ENCODE measurements at regions not wholly inside any gene's neighbourhood (a gene's known extent, or its start where the extent isn't known, plus 50 kb on each side); places are given as distances from the start of the nearest gene placed in this dataset.
A peak's percentile ranks its signal among the peaks of the same experiment; 100 is the strongest.

- Histone ChIP-seq H3K9me3 (no peaks in the 10 kb centered on the region), H3K4me1 (no peaks in the 10 kb centered on the region), H3K27ac (no peak overlapping the region), H3K27me3 (replicated peaks in 1 of 7) (no peaks in the 10 kb centered on the region), H3K36me3 (no peaks in the 10 kb centered on the region), H3K4me3 (no peak overlapping the region)
- TF ChIP-seq POLR2A (IDR thresholded peaks at IDR 0.05) = no peak
- TF ChIP-seq POLR2AphosphoS5 (IDR thresholded peaks at IDR 0.05) = no peak
- no peak for TF ChIP-seq CTCF (IDR thresholded peaks at IDR 0.05 in 8 of 11, conservative IDR thresholded peaks at IDR 0.05 in 3 of 11)
- intact Hi-C loops (cut with DNase I; ENCODE audit: low total_unique reads) = no loop called here
- DNase-seq = no peak
Measured at GRCh38 chr2:126568734-126569133, 87.2 kb upstream of the GYPC start.

GRCh38 chr2:126571403-126571802, 84.6 kb upstream of the GYPC start:
- TF ChIP-seq POLR2AphosphoS5 (IDR thresholded peaks at IDR 0.05) = no peak
- TF ChIP-seq POLR2A (IDR thresholded peaks at IDR 0.05) = no peak
- no peak for TF ChIP-seq CTCF (IDR thresholded peaks at IDR 0.05 in 8 of 11, conservative IDR thresholded peaks at IDR 0.05 in 3 of 11)
- WGBS, 5 donors = 67 to 78% (median 74%) methylated on average over 3 of the region's 3 CpGs
- intact Hi-C loops (cut with DNase I; ENCODE audit: low total_unique reads) = no loop called here
- no peak overlapping the region for H3K4me3 ChIP-seq
- H3K27ac ChIP-seq = no peak overlapping the region
- no peaks in the 10 kb centered on the region for H3K36me3 ChIP-seq
- no peaks in the 10 kb centered on the region for H3K9me3 ChIP-seq
- no peak for DNase-seq
- H3K4me1 ChIP-seq = no peaks in the 10 kb centered on the region
- no peaks in the 10 kb centered on the region for H3K27me3 ChIP-seq (replicated peaks in 1 of 7)

GRCh38 chr2:126575631-126576030, 80.3 kb upstream of the GYPC start:
- Histone ChIP-seq H3K4me1 (no peaks in the 10 kb centered on the region), H3K27ac (no peak overlapping the region), H3K9me3 (no peaks in the 10 kb centered on the region), H3K4me3 (no peak overlapping the region), H3K27me3 (replicated peaks in 1 of 7) (no peaks in the 10 kb centered on the region), H3K36me3 (no peaks in the 10 kb centered on the region)
- no peak for DNase-seq
- intact Hi-C loops (cut with DNase I; ENCODE audit: low total_unique reads) = no loop called here
- 43 to 76% (median 65%) methylated on average over 1 of the region's 1 CpG for WGBS, 5 donors
- TF ChIP-seq POLR2AphosphoS5 (IDR thresholded peaks at IDR 0.05) (no peak), CTCF (IDR thresholded peaks at IDR 0.05 in 8 of 11, conservative IDR thresholded peaks at IDR 0.05 in 3 of 11) (no peak), POLR2A (IDR thresholded peaks at IDR 0.05) (no peak)

GRCh38 chr2:126579868-126580267, 76.1 kb upstream of the GYPC start:
- DNase-seq = no peak
- Histone ChIP-seq H3K27me3 (replicated peaks in 1 of 7) (no peaks in the 10 kb centered on the region), H3K27ac (no peak overlapping the region), H3K4me3 (no peak overlapping the region), H3K4me1 (no peaks in the 10 kb centered on the region), H3K36me3 (no peaks in the 10 kb centered on the region), H3K9me3 (no peaks in the 10 kb centered on the region)
- TF ChIP-seq POLR2A (IDR thresholded peaks at IDR 0.05) = no peak
- WGBS, 5 donors = 89 to 95% (median 91%) methylated on average over 9 of the region's 9 CpGs
- intact Hi-C loops (cut with DNase I; ENCODE audit: low total_unique reads) = no loop called here

GRCh38 chr2:126586317-126586716, 69.6 kb upstream of the GYPC start:
- Histone ChIP-seq H3K36me3 (no peaks in the 10 kb centered on the region), H3K9me3 (no peaks in the 10 kb centered on the region), H3K27me3 (replicated peaks in 1 of 7) (no peaks in the 10 kb centered on the region), H3K4me1 (no peaks in the 10 kb centered on the region), H3K4me3 (no peak overlapping the region), H3K27ac (peak overlapping the region in 7 of 8 donors; percentile 23 to 72 (median 41))
- 64 to 85% (median 71%) methylated on average over 8 of the region's 8 CpGs for WGBS, 5 donors
- intact Hi-C loops (cut with DNase I; ENCODE audit: low total_unique reads) = no loop called here
- TF ChIP-seq POLR2AphosphoS5 (IDR thresholded peaks at IDR 0.05) = peak in 1 of 3 donors; percentile 67
- no peak for TF ChIP-seq CTCF (IDR thresholded peaks at IDR 0.05 in 8 of 11, conservative IDR thresholded peaks at IDR 0.05 in 3 of 11)
- no peak for TF ChIP-seq POLR2A (IDR thresholded peaks at IDR 0.05)
- no peak for DNase-seq

Data from spleen (tissue), 11 donors.